CD4-positive, alpha-beta T cell treated with Interleukin-6 for 4 hours (primary cell): ENCODE measurements at regions not wholly inside any gene's neighbourhood (a gene's known extent, or its start where the extent isn't known, plus 50 kb on each side); places are given as distances from the start of the nearest gene placed in this dataset.

Source experiments
- DNase-seq: peaks from one replicate; pipeline ENCODE4 v3.0.0-alpha.2; 2020; ENCODE audit warnings: mixed read lengths

GRCh38 chr2:120854014-120854620 is 118.4 kb downstream of the GLI2 start:
- DNase-seq = no peak

- no peak for DNase-seq
These were observed 119.3 kb downstream of the GLI2 start for GRCh38 chr2:120854766-120855530.

GRCh38 chr2:120855855-120856405 is 120.3 kb downstream of the GLI2 start:
- DNase-seq = no peak

GRCh38 chr2:120856421-120856862 is 120.8 kb downstream of the GLI2 start:
- DNase-seq = no peak

- no peak for DNase-seq
These were observed 121.8 kb downstream of the GLI2 start for GRCh38 chr2:120857422-120857821.

- no peak for DNase-seq
These were observed 122.3 kb downstream of the GLI2 start for GRCh38 chr2:120857931-120858330.

GRCh38 chr2:120858361-120859106 is 122.9 kb downstream of the GLI2 start:
- no peak for DNase-seq

- DNase-seq = no peak
These were observed 123.5 kb downstream of the GLI2 start for GRCh38 chr2:120859128-120859527.

- no peak for DNase-seq
These were observed 124.3 kb downstream of the GLI2 start for GRCh38 chr2:120859814-120860578.

- no peak for DNase-seq
These were observed 124.9 kb downstream of the GLI2 start for GRCh38 chr2:120860579-120860922.

- no peak for DNase-seq
These were observed 125.5 kb downstream of the GLI2 start for GRCh38 chr2:120861191-120861575.

GRCh38 chr2:120861576-120862191 is 126.0 kb downstream of the GLI2 start:
- no peak for DNase-seq

- DNase-seq = no peak
These were observed 126.8 kb downstream of the GLI2 start for GRCh38 chr2:120862201-120863060.

GRCh38 chr2:120863146-120863545 is 127.5 kb downstream of the GLI2 start:
- DNase-seq = no peak

GRCh38 chr2:120863661-120864320 is 128.1 kb downstream of the GLI2 start:
- DNase-seq = no peak

- DNase-seq = no peak
These were observed 129.3 kb downstream of the GLI2 start for GRCh38 chr2:120864981-120865380.

- DNase-seq = no peak
These were observed 130.0 kb downstream of the GLI2 start for GRCh38 chr2:120865656-120866055.

GRCh38 chr2:120866071-120866470 is 130.4 kb downstream of the GLI2 start:
- DNase-seq = no peak

GRCh38 chr2:120866483-120867140 is 130.9 kb downstream of the GLI2 start:
- no peak for DNase-seq
